Skin of body (tissue), 1 donor: ENCODE measurements at regions not wholly inside any gene's neighbourhood (a gene's known extent, or its start where the extent isn't known, plus 50 kb on each side); places are given as distances from the start of the nearest gene placed in this dataset.
"Not testable (repeated sequence)": the region's sequence is repeated elsewhere in the genome, so short reads cannot be mapped to it uniquely, and the experiment has no call there.

Experiments used
- DNase-seq: peaks from one replicate; lab custom pipeline; 2025; lab: John Stamatoyannopoulos, UW

- no peak for DNase-seq
These were observed 760.2 kb downstream of the KCNA4 start for GRCh38 chr11:29256580-29256979.

DNA sequence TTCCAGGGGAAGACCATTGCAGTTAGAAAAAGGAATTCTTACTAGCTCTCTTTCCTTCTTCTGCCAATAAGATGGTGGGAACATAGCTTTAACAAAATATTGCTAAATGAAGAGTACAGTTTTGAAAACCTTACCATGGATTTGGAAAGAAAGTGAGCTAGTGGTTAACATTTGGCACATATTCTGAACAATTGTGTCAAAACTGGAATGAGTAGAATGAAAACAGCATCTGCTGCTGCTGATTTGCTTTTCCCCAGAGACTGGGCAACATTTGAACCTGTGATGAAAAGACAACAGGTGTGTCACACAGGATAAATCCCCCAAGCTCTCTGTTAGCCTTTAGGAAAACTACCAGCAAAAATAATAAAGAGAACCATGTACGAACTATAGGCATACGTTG, 761.4 kb downstream of the KCNA4 start:
- no peak for DNase-seq

- no peak for DNase-seq
These were observed 765.1 kb downstream of the KCNA4 start for GRCh38 chr11:29251738-29252137.

- DNase-seq: no peak
These were observed 767.1 kb downstream of the KCNA4 start for GRCh38 chr11:29249713-29250112.

- no peak for DNase-seq
These were observed 772.5 kb downstream of the KCNA4 start for GRCh38 chr11:29244355-29244754.

GRCh38 chr11:29243616-29244015, 773.2 kb downstream of the KCNA4 start:
- DNase-seq: no peak

GRCh38 chr11:29231991-29232390, 784.8 kb downstream of the KCNA4 start:
- no peak for DNase-seq

DNA sequence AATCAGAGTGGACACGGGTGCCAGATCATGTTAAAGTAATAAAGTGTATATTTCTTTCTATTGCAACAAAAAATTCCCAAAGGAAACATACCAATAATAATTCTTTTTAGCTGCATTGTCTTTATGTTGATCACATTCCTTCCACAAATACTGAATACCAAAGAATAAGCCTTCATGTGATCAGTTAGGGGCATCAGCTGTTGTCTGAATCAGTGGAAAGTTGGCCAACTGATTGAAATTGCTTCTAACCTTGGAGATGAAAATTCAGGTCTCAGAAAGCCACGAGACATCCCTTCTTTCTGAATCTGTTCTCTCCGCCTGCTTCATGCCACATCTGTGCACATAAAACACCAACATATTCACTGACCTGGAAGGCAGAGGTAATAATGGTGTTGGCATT, 785.2 kb downstream of the KCNA4 start:
- DNase-seq: no peak

- no peak for DNase-seq
These were observed 789.0 kb downstream of the KCNA4 start for GRCh38 chr11:29227811-29228210.

- DNase-seq: no peak
These were observed 792.0 kb downstream of the KCNA4 start for GRCh38 chr11:29224739-29225384.

DNA sequence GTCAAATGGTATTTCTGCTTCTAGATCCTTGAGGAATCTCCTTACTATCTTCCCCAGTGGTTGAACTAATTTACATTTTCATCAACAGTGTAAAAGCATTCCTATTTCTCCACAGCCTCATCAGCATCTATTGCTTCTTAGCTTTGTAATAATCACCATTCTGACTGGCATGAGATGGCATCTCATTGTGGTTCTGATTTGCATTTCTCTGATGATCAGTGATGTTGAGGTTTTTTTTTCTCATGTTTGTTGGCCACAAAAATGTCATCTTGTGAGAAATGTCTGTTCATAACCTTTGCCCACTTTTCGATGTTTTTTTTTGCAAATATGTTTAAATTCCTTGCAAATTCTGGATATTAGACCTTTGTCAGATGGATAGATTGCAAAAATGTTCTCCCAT, 797.3 kb downstream of the KCNA4 start:
- not testable (repeated sequence) for DNase-seq

DNA sequence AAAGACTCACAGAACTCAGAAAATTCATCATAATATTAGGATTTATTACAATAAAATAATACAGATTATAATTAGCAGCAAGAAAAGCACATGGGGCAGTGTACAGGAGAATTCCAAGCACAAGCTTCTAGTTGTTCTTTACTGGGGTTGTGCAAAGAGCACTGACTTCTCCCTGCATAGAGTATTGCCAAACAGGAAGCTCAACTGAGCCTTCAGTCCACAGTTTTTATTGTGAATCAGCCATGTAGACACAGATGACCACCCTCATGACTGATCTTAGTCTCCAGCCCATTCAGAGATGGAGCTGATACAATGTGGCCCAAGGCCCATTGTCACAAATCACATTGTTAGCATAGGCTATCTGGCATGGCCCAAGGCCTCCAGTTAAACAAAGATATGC, 798.9 kb downstream of the KCNA4 start:
- no peak for DNase-seq

GRCh38 chr11:29214833-29215232, 802.0 kb downstream of the KCNA4 start:
- DNase-seq: no peak

GRCh38 chr11:29211202-29211601, 805.6 kb downstream of the KCNA4 start:
- no peak for DNase-seq

DNA sequence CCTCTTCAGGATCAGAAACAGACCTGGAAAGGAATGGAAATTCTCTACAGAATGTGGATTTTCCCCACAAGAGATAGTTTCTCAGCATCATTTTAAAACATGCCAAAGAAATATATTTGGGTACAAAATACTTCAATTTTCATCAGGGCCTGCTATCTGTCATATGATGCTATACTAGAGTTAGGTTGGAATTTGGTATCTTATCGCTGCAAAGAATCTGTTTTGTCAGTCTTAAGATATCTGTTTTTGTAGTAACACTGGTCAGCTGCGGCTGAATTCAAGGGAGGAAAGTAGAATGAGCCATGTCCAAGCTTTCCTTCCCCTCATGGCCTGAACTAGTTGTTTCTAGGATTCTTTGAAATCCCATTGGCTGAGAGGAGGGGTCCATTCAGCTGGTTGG, 806.4 kb downstream of the KCNA4 start:
- no peak for DNase-seq

DNA sequence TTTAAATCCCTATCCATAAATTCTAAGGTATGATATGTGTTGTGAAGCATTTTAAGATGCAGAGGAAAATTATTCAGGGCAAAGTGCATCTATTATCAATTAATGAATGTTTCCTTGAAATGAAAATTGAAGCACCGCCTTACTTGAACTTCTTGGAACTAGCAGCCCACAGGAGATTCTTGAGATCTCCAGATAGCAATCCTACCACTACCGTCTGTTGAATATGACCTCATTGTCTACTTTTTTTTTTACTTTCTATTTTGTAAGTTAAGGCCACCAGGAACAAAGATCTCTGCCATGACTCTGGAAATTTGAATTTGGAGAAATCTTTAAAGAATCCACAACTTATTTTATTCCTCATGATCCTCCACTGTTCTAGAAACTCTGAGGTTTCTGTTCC, 808.7 kb downstream of the KCNA4 start:
- DNase-seq: no peak

- DNase-seq: no peak
These were observed 815.9 kb downstream of the KCNA4 start for GRCh38 chr11:29200791-29201562.

DNA sequence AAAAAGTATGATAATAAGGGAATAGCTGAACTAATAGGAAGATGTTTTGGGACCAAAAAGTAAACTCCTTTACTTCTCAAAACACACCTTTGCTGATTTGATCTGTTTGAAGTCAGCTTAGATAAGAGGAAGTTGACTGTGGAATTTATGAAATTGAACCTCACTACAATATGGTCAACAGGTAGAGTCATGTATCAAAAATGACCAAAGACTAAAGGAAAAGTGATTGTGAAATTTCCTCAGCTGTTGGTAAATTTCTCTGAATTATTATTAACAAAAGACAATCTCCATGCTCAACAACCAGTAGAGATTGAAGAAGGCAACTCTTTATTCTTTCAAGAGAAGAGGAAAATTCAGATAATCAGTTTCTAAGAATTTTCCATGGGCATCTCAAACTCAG, 826.5 kb downstream of the KCNA4 start:
- no peak for DNase-seq

- DNase-seq: no peak
These were observed 829.6 kb downstream of the KCNA4 start for GRCh38 chr11:29187215-29187614.

- DNase-seq: no peak
These were observed 831.6 kb downstream of the KCNA4 start for GRCh38 chr11:29184939-29185890.

DNA sequence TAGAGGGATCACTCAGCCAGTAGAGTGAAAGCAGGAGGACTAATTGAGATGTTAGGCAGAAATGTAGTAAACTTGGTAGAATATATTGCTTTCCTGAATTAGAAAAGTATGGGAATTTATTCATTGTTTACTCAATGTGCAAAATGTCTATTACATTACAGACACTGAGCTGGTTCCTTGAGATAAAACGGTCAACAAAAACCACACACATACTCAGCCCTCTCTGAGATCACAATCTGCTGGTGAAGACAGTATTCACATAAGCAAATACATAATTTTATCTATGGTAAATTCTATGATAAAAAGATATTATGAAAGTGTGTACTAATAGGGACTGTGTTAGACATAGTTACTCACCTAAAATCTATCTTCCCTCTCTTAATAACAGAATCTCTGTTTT, 833.5 kb downstream of the KCNA4 start:
- no peak for DNase-seq

- no peak for DNase-seq
These were observed 843.2 kb downstream of the KCNA4 start for GRCh38 chr11:29173660-29174062.
